ENCODE measurements at regions not wholly inside any gene's neighbourhood (a gene's known extent, or its start where the extent isn't known, plus 50 kb on each side); places are given as distances from the start of the nearest gene placed in this dataset.

- TF ChIP-seq POLR2AphosphoS5 (IDR thresholded peaks at IDR 0.05) (no peak), CTCF (IDR thresholded peaks at IDR 0.05 in 8 of 11, conservative IDR thresholded peaks at IDR 0.05 in 3 of 11) (no peak), POLR2A (IDR thresholded peaks at IDR 0.05) (no peak)
- Histone ChIP-seq H3K36me3 (no peaks in the 10 kb centered on the region), H3K4me1 (no peaks in the 10 kb centered on the region), H3K4me3 (no peak overlapping the region), H3K27ac (no peak overlapping the region), H3K9me3 (no peaks in the 10 kb centered on the region), H3K27me3 (replicated peaks in 1 of 7) (no peaks in the 10 kb centered on the region)
- WGBS, 5 donors: 63 to 81% (median 76%) methylated on average over 2 of the region's 2 CpGs
- DNase-seq: no peak
- intact Hi-C loops (cut with DNase I; ENCODE audit: low total_unique reads): no loop called here
Measured at GRCh38 chr18:37869051-37869450, 303.5 kb upstream of the CELF4 start.

GRCh38 chr18:37864122-37864521 lies 298.5 kb upstream of the CELF4 start:
- Histone ChIP-seq H3K36me3 (no peaks in the 10 kb centered on the region), H3K4me3 (no peak overlapping the region), H3K9me3 (no peaks in the 10 kb centered on the region), H3K4me1 (no peaks in the 10 kb centered on the region), H3K27ac (no peak overlapping the region), H3K27me3 (replicated peaks in 1 of 7) (no peaks in the 10 kb centered on the region)
- 85 to 95% (median 89%) methylated on average over 1 of the region's 1 CpG for WGBS, 5 donors
- DNase-seq: no peak
- intact Hi-C loops (cut with DNase I; ENCODE audit: low total_unique reads): no loop called here
- TF ChIP-seq CTCF (IDR thresholded peaks at IDR 0.05 in 8 of 11, conservative IDR thresholded peaks at IDR 0.05 in 3 of 11) (no peak), POLR2A (IDR thresholded peaks at IDR 0.05) (no peak), POLR2AphosphoS5 (IDR thresholded peaks at IDR 0.05) (no peak)

- no peak for TF ChIP-seq POLR2A (IDR thresholded peaks at IDR 0.05)
- TF ChIP-seq POLR2AphosphoS5 (IDR thresholded peaks at IDR 0.05): no peak
- no peak for TF ChIP-seq CTCF (IDR thresholded peaks at IDR 0.05 in 8 of 11, conservative IDR thresholded peaks at IDR 0.05 in 3 of 11)
Measured at GRCh38 chr18:37861981-37862380, 296.4 kb upstream of the CELF4 start.

GRCh38 chr18:37854396-37854795 lies 288.8 kb upstream of the CELF4 start:
- no peak overlapping the region for H3K4me3 ChIP-seq
- TF ChIP-seq POLR2AphosphoS5 (IDR thresholded peaks at IDR 0.05) (no peak), CTCF (IDR thresholded peaks at IDR 0.05 in 8 of 11, conservative IDR thresholded peaks at IDR 0.05 in 3 of 11) (no peak), POLR2A (IDR thresholded peaks at IDR 0.05) (no peak)
- intact Hi-C loops (cut with DNase I; ENCODE audit: low total_unique reads): no loop called here
- no peaks in the 10 kb centered on the region for H3K27me3 ChIP-seq (replicated peaks in 1 of 7)
- WGBS, 5 donors: 16 to 48% (median 28%) methylated on average over 3 of the region's 3 CpGs
- no peak overlapping the region for H3K27ac ChIP-seq
- H3K4me1 ChIP-seq: no peaks in the 10 kb centered on the region
- no peak for DNase-seq
- H3K9me3 ChIP-seq: peaks cover 0 to 12% (median 0%) of the 10 kb centered on the region in 8 donors
- no peaks in the 10 kb centered on the region for H3K36me3 ChIP-seq

More at GRCh38 chr18:37861981-37862380, 296.4 kb upstream of the CELF4 start:
- Histone ChIP-seq H3K4me3 (no peak overlapping the region), H3K36me3 (no peaks in the 10 kb centered on the region), H3K9me3 (no peaks in the 10 kb centered on the region), H3K27me3 (replicated peaks in 1 of 7) (no peaks in the 10 kb centered on the region), H3K27ac (no peak overlapping the region), H3K4me1 (no peaks in the 10 kb centered on the region)
- intact Hi-C loops (cut with DNase I; ENCODE audit: low total_unique reads): no loop called here
- WGBS, 5 donors: 77 to 92% (median 78%) methylated on average over 2 of the region's 2 CpGs
- DNase-seq: no peak
